DND-41 (cell line): ENCODE measurements at regions not wholly inside any gene's neighbourhood (a gene's known extent, or its start where the extent isn't known, plus 50 kb on each side); places are given as distances from the start of the nearest gene placed in this dataset.
"Not testable (repeated sequence)": the region's sequence is repeated elsewhere in the genome, so short reads cannot be mapped to it uniquely, and the experiment has no call there.

Experiments used
- ATAC-seq: fragments of 200-7000 bp; cut with Tn5 transposase; 3 replicates; pipeline ENCODE4 v1.9.1; 2021; ENCODE audit warnings: low read depth; ENCODE audit not compliant: insufficient read depth
- DNase-seq: peaks from one replicate; pipeline ENCODE4 v3.0.0-alpha.2; 2020
- H2AFZ ChIP-seq: 2 replicates; pipeline ENCODE4 v1.6.0; 2012; ENCODE audit warnings: low read depth, low read length
- H3K27ac ChIP-seq: 2 replicates; pipeline ENCODE4 v1.5.1; 2012; ENCODE audit warnings: low read length, inconsistent platforms
- H3K27me3 ChIP-seq: fragments of 200-600 bp; sonication (generic); 2 replicates; pipeline ENCODE4 v1.6.0; 2012; ENCODE audit warnings: low read length, mild to moderate bottlenecking, inconsistent platforms; ENCODE audit not compliant: insufficient read depth, poor library complexity
- H3K36me3 ChIP-seq: 2 replicates; pipeline ENCODE4 v1.5.1; 2012; ENCODE audit warnings: low read length, inconsistent platforms; ENCODE audit not compliant: insufficient read depth
- H3K4me1 ChIP-seq: 2 replicates; pipeline ENCODE4 v1.5.1; 2012; ENCODE audit warnings: mild to moderate bottlenecking, low read length; ENCODE audit not compliant: insufficient read depth
- H3K4me2 ChIP-seq: 2 replicates; pipeline ENCODE4 v1.6.0; 2012; ENCODE audit warnings: mild to moderate bottlenecking, moderate library complexity, low read length, inconsistent platforms; ENCODE audit not compliant: insufficient read depth
- H3K4me3 ChIP-seq, 2 experiments: fragments of 200-600 bp in 1 of 2; shearing (Covaris generic) in 1 of 2; 2 replicates each; pipeline ENCODE4 v1.5.1; 2012 to 2016; ENCODE audit warnings: inconsistent platforms in 2 of 2, low read length in 2 of 2, mild to moderate bottlenecking in 2 of 2, low read depth in 1 of 2, moderate library complexity in 1 of 2
- H3K79me2 ChIP-seq: 2 replicates; pipeline ENCODE4 v1.6.0; 2012; ENCODE audit warnings: low read length, inconsistent platforms; ENCODE audit not compliant: insufficient read depth
- H3K9ac ChIP-seq: 2 replicates; pipeline ENCODE4 v1.6.0; 2012; ENCODE audit warnings: low read depth, mild to moderate bottlenecking, inconsistent platforms, low read length, moderate library complexity
- H3K9me3 ChIP-seq: 2 replicates; pipeline ENCODE4 v1.5.1; 2012; ENCODE audit warnings: low read length, moderate library complexity, mild to moderate bottlenecking, inconsistent platforms; ENCODE audit not compliant: insufficient read depth, severe bottlenecking
- H4K20me1 ChIP-seq: 2 replicates; pipeline ENCODE4 v1.6.0; 2012; ENCODE audit warnings: low read length; ENCODE audit not compliant: insufficient read depth
- EZH2 ChIP-seq: IDR thresholded peaks from 3 replicates; pipeline ENCODE4 v1.6.1; 2012; ENCODE audit warnings: borderline replicate concordance, low read depth, mild to moderate bottlenecking, moderate library complexity, low read length, inconsistent platforms; ENCODE audit not compliant: severe bottlenecking
- TF ChIP-seq, protein P1 (sequence below): IDR thresholded peaks from 2 replicates; pipeline ENCODE4 v1.5.1; 2012; ENCODE audit warnings: borderline replicate concordance, low read length, moderate library complexity, mild to moderate bottlenecking; ENCODE audit not compliant: poor library complexity, severe bottlenecking; ENCODE audit errors: extremely low read depth

DNA sequence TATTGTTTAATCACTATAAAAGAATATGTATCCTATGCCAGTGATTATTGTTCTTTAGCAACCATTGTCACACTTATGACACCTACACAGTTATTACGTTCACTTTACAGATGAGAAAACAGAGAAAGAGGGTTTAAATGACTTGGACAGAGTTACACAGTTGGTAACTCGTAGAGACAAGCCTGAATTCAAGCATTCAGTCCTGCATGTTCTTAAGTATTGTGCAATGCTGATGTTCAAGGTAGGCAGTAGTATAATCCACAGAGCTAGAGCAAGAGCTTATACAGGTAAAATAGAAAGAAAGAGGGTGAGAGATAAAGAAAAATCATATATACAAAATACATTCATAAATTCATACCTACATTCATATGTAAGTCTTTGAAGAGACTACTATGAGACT is 249.8 kb upstream of the ANXA10 start:
- DNase-seq (no peak), ATAC-seq (no peak)
- Histone ChIP-seq H3K27ac (no peak overlapping the region), H3K27me3 (no peaks in the 10 kb centered on the region), H3K36me3 (no peaks in the 10 kb centered on the region), H3K9ac (no peak overlapping the region), H2AFZ (no peak overlapping the region), H3K9me3 (no peaks in the 10 kb centered on the region), H3K4me2 (no peak overlapping the region), H3K79me2 (no peaks in the 10 kb centered on the region), H3K4me1 (no peaks in the 10 kb centered on the region), H4K20me1 (no peaks in the 10 kb centered on the region), H3K4me3 (no peak overlapping the region)
- TF ChIP-seq, protein P1, sequence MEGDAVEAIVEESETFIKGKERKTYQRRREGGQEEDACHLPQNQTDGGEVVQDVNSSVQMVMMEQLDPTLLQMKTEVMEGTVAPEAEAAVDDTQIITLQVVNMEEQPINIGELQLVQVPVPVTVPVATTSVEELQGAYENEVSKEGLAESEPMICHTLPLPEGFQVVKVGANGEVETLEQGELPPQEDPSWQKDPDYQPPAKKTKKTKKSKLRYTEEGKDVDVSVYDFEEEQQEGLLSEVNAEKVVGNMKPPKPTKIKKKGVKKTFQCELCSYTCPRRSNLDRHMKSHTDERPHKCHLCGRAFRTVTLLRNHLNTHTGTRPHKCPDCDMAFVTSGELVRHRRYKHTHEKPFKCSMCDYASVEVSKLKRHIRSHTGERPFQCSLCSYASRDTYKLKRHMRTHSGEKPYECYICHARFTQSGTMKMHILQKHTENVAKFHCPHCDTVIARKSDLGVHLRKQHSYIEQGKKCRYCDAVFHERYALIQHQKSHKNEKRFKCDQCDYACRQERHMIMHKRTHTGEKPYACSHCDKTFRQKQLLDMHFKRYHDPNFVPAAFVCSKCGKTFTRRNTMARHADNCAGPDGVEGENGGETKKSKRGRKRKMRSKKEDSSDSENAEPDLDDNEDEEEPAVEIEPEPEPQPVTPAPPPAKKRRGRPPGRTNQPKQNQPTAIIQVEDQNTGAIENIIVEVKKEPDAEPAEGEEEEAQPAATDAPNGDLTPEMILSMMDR = no peak
- no peak for TF ChIP-seq EZH2

DNA sequence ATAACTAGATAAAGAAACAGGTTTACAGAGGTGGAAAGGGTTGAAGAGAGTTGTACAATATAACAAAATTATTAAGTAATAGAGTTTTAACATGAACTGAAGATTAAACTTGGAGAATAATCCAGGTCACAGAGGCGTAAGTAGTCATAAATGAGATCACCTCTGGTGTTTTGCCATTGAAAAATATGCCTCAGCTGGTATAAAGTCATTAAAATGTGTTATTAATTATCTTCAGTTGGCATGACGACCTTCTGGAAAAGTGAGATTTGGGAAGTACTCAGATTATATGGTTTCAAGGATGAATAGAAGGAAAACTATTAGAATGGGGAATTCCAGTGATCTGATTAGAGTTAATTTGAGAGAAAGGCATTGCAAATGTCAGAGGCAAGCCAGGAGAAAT is 237.5 kb upstream of the ANXA10 start:
- Histone ChIP-seq H3K4me2 (no peak overlapping the region), H3K27ac (no peak overlapping the region), H3K27me3 (no peaks in the 10 kb centered on the region), H2AFZ (no peak overlapping the region), H3K4me3 (no peak overlapping the region), H3K4me1 (no peaks in the 10 kb centered on the region), H3K9me3 (no peaks in the 10 kb centered on the region), H3K9ac (no peak overlapping the region), H4K20me1 (no peaks in the 10 kb centered on the region), H3K79me2 (no peaks in the 10 kb centered on the region), H3K36me3 (no peaks in the 10 kb centered on the region)
- TF ChIP-seq, protein P1 = no peak
- TF ChIP-seq EZH2 = no peak
- no peak for ATAC-seq
- no peak for DNase-seq

DNA sequence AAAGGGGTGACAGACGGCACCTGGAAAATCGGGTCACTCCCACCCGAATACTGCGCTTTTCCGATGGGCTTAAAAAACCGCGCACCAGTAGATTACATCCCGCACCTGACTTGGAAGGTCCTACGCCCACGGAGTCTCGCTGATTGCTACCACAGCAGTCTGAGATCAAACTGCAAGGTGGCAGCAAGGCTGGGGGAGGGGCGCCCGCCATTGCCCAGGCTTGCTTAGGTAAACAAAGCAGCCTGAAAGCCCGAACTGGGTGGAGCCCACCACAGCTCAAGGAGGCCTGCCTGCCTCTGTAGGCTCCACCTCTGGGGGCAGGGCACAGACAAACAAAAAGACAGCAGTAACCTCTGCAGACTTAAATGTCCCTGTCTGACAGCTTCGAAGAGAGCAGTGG is 234.2 kb upstream of the ANXA10 start:
- H2AFZ ChIP-seq, H3K4me1 ChIP-seq, H3K27ac ChIP-seq, H3K9ac ChIP-seq, DNase-seq, H3K36me3 ChIP-seq, ATAC-seq, H3K9me3 ChIP-seq, H3K4me2 ChIP-seq, H3K79me2 ChIP-seq, H4K20me1 ChIP-seq, H3K4me3 ChIP-seq, H3K27me3 ChIP-seq: not testable (repeated sequence)

DNA sequence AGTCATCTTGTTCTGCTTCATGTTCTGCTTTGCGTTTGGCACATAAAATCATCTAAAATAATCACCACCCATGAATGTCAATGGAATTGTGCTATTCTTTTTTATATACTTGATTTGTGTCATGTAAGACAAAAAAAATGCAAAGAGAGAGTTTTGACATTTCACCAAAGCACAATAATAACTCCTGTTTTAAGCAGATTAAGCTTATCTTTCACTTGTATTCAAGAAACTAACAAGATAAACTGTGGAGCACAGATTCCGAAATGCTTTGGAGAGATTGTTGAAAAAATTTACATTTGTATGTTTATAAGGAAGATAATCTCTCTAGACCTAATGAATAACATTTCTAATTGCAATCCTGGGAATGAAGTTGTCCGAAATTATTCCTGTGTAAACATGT is 225.1 kb upstream of the ANXA10 start:
- Histone ChIP-seq H3K36me3 (no peaks in the 10 kb centered on the region), H3K4me3 (no peak overlapping the region), H3K9ac (no peak overlapping the region), H3K4me2 (no peak overlapping the region), H3K4me1 (no peaks in the 10 kb centered on the region), H3K9me3 (no peaks in the 10 kb centered on the region), H2AFZ (no peak overlapping the region), H3K79me2 (no peaks in the 10 kb centered on the region), H4K20me1 (no peaks in the 10 kb centered on the region), H3K27ac (no peak overlapping the region), H3K27me3 (no peaks in the 10 kb centered on the region)
- no peak for ATAC-seq
- DNase-seq = no peak
- TF ChIP-seq, protein P1 = no peak
- no peak for TF ChIP-seq EZH2
